CD4-positive, alpha-beta T cell treated with Interleukin-10 for 1 hour (primary cell): ENCODE measurements at regions not wholly inside any gene's neighbourhood (a gene's known extent, or its start where the extent isn't known, plus 50 kb on each side); places are given as distances from the start of the nearest gene placed in this dataset.

Source experiments
- DNase-seq: peaks from one replicate; pipeline ENCODE4 v3.0.0-alpha.2; 2020

DNA sequence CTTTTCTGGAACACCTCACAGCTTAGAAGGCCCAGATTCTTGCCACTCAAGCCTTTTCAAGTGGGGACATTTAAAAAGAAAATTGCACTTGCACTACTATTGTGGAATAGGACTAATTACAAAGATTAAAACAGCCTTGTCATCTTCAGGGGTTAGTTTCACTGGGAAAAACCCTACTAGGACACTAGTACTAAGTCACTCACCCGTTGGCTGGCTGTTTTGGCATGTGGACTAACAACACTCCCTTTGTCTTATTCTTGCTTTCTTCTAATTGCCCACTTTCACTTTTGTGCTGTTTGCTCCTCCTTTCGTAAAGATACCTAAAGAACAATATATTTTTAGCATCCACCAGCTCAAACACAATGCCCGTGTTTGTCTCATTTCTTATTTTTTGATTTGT is 200.9 kb upstream of the MID1 start:
- no peak for DNase-seq

- DNase-seq: no peak
These were observed 207.7 kb upstream of the MID1 start for GRCh38 chrX:10828036-10828435.

DNA sequence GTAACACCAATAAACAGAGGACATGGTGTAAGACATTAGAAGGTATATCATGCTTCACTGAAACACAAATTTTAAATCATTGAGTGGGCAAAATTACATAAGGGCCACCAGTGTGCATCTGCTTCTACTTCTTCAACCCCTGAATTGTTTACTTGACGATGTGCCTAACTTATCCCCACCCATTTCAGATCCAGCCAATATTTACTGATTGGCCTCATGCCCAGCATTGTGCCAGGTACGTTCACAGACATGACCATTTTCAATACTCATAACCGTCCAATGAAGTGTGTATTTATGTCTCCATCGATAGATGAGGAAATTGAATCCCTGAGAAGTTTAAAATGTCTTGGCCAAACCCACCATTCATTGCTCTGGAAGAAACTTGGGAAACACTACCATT is 208.3 kb upstream of the MID1 start:
- no peak for DNase-seq

- DNase-seq: no peak
These were observed 211.5 kb upstream of the MID1 start for GRCh38 chrX:10831716-10832502.

DNA sequence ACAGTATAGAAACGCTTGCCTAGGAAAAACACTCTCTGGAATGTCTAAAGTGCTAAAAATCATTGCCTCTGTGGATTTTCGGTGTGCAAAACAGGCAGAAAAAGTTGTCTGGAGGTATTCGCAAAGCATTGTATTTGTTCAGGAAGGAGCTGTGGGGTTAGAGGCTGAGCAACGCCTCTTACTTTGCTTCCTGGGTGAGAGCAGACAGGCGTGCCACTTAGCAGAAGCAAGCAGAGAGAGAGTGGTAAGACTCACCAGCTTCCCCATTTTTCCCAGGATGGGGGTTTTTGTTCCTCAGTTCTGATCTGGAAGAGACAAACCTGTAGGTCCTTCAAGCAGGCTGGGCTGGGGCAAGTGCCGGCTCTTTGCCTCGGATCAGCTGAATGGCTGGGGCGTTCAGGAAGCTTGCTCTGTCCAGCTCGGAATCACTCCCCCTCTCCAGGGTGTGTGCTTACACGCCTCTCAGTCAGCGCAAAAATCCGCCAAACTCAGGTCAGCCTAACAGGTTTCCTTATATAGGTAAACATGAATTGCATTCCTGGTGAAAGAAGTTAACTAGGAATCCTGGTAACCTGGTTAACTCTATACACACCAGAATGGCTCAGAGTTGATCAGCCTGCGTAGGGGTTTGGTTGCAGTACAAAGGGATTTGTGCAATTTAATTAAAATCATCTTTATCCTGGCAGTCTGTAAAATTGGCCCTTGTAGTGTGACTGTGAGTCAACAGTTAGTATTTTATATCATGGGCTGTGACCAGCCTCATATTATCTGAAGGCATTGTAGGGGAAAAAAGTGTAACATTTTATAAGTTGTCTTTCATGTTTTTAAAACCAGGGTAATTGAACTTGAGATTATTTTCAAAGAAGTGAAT is 213.1 kb upstream of the MID1 start:
- no peak for DNase-seq

DNA sequence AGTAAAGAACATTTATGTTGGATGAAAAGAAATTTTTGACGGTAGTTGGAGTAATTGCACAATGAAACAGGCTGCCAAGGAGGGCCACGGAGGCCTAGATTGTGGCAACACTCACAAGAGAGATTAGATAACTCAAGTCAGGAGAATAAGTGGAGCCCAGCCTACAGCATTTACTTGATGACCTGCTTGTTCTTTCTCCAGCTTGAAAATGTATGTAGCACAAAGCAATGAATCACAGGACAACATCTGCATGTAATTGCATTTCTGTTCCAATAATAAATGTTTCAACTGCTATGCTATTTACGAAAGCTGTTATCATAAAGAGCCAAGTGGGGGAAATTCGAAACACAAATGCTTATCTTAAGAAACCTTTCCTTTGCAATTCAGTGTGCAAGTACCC is 221.2 kb upstream of the MID1 start:
- no peak for DNase-seq

GRCh38 chrX:10842646-10843045 is 222.3 kb upstream of the MID1 start:
- no peak for DNase-seq

GRCh38 chrX:10847333-10847732 is 226.9 kb upstream of the MID1 start:
- no peak for DNase-seq

- DNase-seq: no peak
These were observed 231.4 kb upstream of the MID1 start for GRCh38 chrX:10851809-10852208.

- DNase-seq: no peak
These were observed 234.2 kb upstream of the MID1 start for GRCh38 chrX:10854594-10854993.

DNA sequence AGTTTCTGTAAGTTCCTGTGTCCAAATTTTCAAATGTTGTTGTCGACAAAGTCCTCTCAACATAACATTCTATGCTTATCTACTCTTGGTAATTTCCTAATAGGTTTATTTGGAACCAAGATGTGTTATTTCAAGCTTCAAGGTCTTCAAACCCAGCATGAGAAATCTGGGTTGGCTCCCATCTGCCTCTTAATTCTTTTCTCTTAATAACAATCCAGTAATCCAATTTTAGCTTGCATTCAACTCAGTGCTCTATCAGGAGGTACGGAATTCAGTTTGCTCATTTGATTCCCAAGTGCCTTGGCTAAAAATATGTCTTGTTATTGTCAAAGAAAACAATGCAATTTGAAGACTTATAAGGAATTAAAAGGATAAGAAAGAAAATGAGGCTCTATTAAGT is 235.5 kb upstream of the MID1 start:
- DNase-seq: no peak

DNA sequence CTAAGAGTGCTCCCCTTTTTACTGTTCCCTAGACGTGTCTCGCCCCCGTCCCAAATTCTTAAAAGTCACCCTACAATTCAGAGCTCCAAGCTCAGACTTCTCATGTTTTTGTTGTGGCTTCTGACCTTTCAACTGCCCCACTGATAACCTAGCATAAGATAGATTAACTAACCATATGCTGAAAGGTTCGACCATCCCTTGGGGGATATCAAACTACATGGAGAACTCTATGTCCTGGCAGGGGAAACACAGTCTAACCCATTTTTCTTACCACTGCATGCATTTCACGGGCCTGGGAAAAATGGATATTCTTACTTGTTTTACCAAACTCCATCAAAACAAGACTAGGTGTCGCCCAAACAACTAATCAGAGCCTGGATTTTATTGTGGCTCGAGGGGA is 236.4 kb upstream of the MID1 start:
- DNase-seq: no peak

GRCh38 chrX:10859353-10859752 is 239.0 kb upstream of the MID1 start:
- DNase-seq: no peak

DNA sequence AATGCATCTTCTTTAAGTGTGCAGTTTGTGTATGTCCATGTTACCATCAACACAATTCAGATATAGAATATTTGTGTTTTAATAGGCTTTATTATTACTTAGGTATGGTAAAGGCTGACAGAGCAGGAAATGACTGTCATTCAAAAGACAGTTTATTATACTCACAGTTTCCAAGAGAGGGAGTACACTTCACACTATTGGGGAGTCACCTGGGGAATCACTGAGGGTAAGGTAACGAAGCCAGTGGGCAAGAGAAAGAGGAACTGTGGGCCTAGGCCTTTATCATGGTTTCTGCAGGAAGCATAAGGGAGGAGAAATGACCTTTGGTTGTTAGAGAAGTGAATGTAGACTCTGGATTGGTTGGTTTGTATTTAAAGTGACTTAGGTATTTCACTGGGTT is 235.1 kb upstream of the HCCS start:
- no peak for DNase-seq

- no peak for DNase-seq
These were observed 228.6 kb upstream of the HCCS start for GRCh38 chrX:10882484-10882883.

- no peak for DNase-seq
These were observed 226.9 kb upstream of the HCCS start for GRCh38 chrX:10884246-10884645.

GRCh38 chrX:10892621-10893225 is 218.4 kb upstream of the HCCS start:
- DNase-seq: no peak

- DNase-seq: no peak
These were observed 217.8 kb upstream of the HCCS start for GRCh38 chrX:10893366-10893765.

- no peak for DNase-seq
These were observed 217.2 kb upstream of the HCCS start for GRCh38 chrX:10893976-10894375.

DNA sequence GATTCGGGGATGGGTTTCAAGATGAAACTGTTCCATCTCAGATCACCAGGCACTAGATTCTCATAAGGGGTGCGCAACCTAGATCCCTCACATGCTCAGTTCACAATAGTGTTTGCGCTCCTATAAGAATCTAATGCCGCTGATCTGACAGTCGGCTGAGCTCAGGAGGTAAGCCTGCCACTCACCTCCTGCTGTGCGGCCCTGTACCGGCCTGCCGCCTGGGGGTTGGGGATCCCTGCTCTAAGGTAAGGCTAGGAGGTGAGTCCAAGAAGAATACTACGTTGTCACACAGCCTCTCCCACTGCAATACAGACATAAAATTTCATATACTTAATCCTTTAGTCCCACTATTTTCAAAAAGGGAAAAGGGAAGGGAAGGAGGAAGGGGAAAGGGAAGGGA is 213.4 kb upstream of the HCCS start:
- DNase-seq: no peak

GRCh38 chrX:10900585-10901289 is 210.4 kb upstream of the HCCS start:
- DNase-seq: no peak

- DNase-seq: no peak
These were observed 209.9 kb upstream of the HCCS start for GRCh38 chrX:10901290-10901633.

GRCh38 chrX:10902001-10902400 is 209.1 kb upstream of the HCCS start:
- no peak for DNase-seq
